Keratinocyte (primary cell): ENCODE measurements at regions not wholly inside any gene's neighbourhood (a gene's known extent, or its start where the extent isn't known, plus 50 kb on each side); places are given as distances from the start of the nearest gene placed in this dataset.

Source experiments
- DNase-seq: peaks from one replicate; pipeline ENCODE4 v3.0.0-alpha.2; 2011; ENCODE audit warnings: low read depth, missing footprints, low spot score
- FAIRE-seq: peaks from 2 replicates; lab custom pipeline; 2011; peaks lifted over from hg19 to GRCh38; lab: Jason Lieb, UNC
- H2AFZ ChIP-seq: 2 replicates; pipeline ENCODE4 v1.6.0; 2012; ENCODE audit warnings: low read length, control low read depth, inconsistent platforms; ENCODE audit not compliant: control insufficient read depth
- H3K27ac ChIP-seq: 2 replicates; pipeline ENCODE4 v1.5.1; 2011; ENCODE audit warnings: low read length; ENCODE audit not compliant: control insufficient read depth, insufficient read depth
- H3K27me3 ChIP-seq: 3 replicates; pipeline ENCODE4 v1.6.0; 2011; ENCODE audit warnings: low read length; ENCODE audit not compliant: control insufficient read depth, insufficient read depth; ENCODE audit errors: extremely low read depth
- H3K36me3 ChIP-seq, 2 experiments: 2 replicates in 1 of 2; 3 replicates in 1 of 2; pipeline ENCODE4 v1.5.1; 2011; ENCODE audit warnings: low read length in 2 of 2, mild to moderate bottlenecking in 1 of 2; ENCODE audit not compliant: control insufficient read depth in 2 of 2, insufficient read depth in 2 of 2; ENCODE audit errors: extremely low read depth in 1 of 2
- H3K4me1 ChIP-seq: 3 replicates; pipeline ENCODE4 v1.5.1; 2011; ENCODE audit warnings: low read length; ENCODE audit not compliant: control insufficient read depth, insufficient read depth; ENCODE audit errors: extremely low read depth
- H3K4me2 ChIP-seq: 3 replicates; pipeline ENCODE4 v1.6.0; 2011; ENCODE audit warnings: low read depth, low read length; ENCODE audit not compliant: control insufficient read depth, insufficient read depth; ENCODE audit errors: extremely low read depth
- H3K4me3 ChIP-seq, 3 experiments: fragments of 200-600 bp in 1 of 3; sonication (generic) in 1 of 3; 2 replicates in 2 of 3; 3 replicates in 1 of 3; pipeline ENCODE4 v1.5.1; 2011 to 2016; ENCODE audit warnings: low read length in 3 of 3, mild to moderate bottlenecking in 3 of 3, control low read depth in 2 of 3, inconsistent platforms in 1 of 3, low read depth in 1 of 3, mixed read lengths in 1 of 3, mixed run types in 1 of 3, moderate library complexity in 1 of 3; ENCODE audit not compliant: control insufficient read depth in 2 of 3, insufficient read depth in 2 of 3; ENCODE audit errors: extremely low read depth in 1 of 3
- H3K79me2 ChIP-seq: 2 replicates; pipeline ENCODE4 v1.6.0; 2012; ENCODE audit warnings: low read length; ENCODE audit not compliant: control insufficient read depth, insufficient read depth
- H3K9ac ChIP-seq: 3 replicates; pipeline ENCODE4 v1.6.0; 2011; ENCODE audit warnings: low read length; ENCODE audit not compliant: control insufficient read depth, insufficient read depth; ENCODE audit errors: extremely low read depth
- H3K9me1 ChIP-seq: 3 replicates; pipeline ENCODE4 v1.6.0; 2011; ENCODE audit warnings: low read length; ENCODE audit not compliant: control insufficient read depth, insufficient read depth; ENCODE audit errors: extremely low read depth
- H3K9me3 ChIP-seq: 2 replicates; pipeline ENCODE4 v1.5.1; 2012; ENCODE audit warnings: low read depth, low read length; ENCODE audit not compliant: control insufficient read depth
- H4K20me1 ChIP-seq: 3 replicates; pipeline ENCODE4 v1.6.0; 2011; ENCODE audit warnings: low read length; ENCODE audit not compliant: control insufficient read depth, insufficient read depth; ENCODE audit errors: extremely low read depth
- CTCF ChIP-seq, 3 experiments: IDR thresholded peaks in 1 of 3; conservative IDR thresholded peaks in 1 of 3; optimal IDR thresholded peaks in 1 of 3; 2 replicates in 2 of 3; 3 replicates in 1 of 3; pipeline versions ENCODE3 to v1.5.1; 2011; ENCODE audit warnings: low read length in 3 of 3, mild to moderate bottlenecking in 3 of 3, moderate library complexity in 2 of 3, control low read depth in 1 of 3, inconsistent platforms in 1 of 3; ENCODE audit not compliant: insufficient read depth in 2 of 3; ENCODE audit errors: extremely low read depth in 1 of 3
- EZH2 ChIP-seq: IDR thresholded peaks from one replicate; pipeline ENCODE4 v1.6.1; 2012; ENCODE audit warnings: inconsistent platforms, mild to moderate bottlenecking, low read length, moderate library complexity
- dilution Hi-C: fragments of 300-500 bp; cut with MboI; formaldehyde crosslinking; loops from one replicate; pipeline ENCODE4 v1.7.0; 2020; ENCODE audit warnings: low sequenced_read_pairs; ENCODE audit not compliant: extremely low pct_ligation_motif_present

- Histone ChIP-seq H3K9me3 (no peaks in the 10 kb centered on the region), H3K79me2 (no peaks in the 10 kb centered on the region), H3K4me1 (no peaks in the 10 kb centered on the region), H4K20me1 (no peaks in the 10 kb centered on the region), H3K36me3 (no peaks in the 10 kb centered on the region), H3K27ac (no peak overlapping the region), H3K9ac (no peak overlapping the region), H3K4me3 (no peak overlapping the region), H3K9me1 (no peaks in the 10 kb centered on the region), H2AFZ (no peak overlapping the region), H3K4me2 (no peak overlapping the region), H3K27me3 (no peaks in the 10 kb centered on the region)
- dilution Hi-C loops = no loop called here
- DNase-seq (no peak), FAIRE-seq (no peak)
- TF ChIP-seq CTCF (optimal IDR thresholded peaks at IDR 0.05 in 1 of 3, IDR thresholded peaks at IDR 0.05 in 1 of 3, conservative IDR thresholded peaks at IDR 0.05 in 1 of 3; ENCODE audit: extremely low read depth in 1 of 3, insufficient read depth in 2 of 3, low read length in 3 of 3) = no peak
- TF ChIP-seq EZH2 = no peak
Observed at GRCh38 chr4:149901128-149901527, 85.5 kb upstream of the IQCM start.

DNA sequence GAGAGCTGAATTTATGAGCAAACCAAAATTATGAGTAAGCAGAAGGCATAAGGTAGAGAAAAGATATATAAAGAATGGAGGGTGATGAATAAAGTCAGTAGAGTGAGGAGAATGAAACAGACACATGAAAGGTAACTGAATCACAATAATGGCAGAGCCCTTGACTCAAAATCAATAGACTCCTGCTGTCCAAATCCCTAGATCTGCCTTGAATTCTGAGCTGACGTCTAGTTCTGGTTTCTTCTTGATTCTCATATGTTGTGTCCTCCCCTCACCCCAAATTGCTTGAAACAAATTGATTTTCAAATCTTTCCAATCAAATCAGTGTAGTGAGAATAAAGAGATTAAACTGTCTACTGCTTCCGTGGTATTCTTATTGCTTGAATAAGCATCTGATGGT, 86.6 kb upstream of the IQCM start:
- Histone ChIP-seq H4K20me1 (no peaks in the 10 kb centered on the region), H3K4me2 (no peak overlapping the region), H3K27ac (no peak overlapping the region), H3K27me3 (no peaks in the 10 kb centered on the region), H3K4me3 (no peak overlapping the region), H2AFZ (no peak overlapping the region), H3K9me1 (no peaks in the 10 kb centered on the region), H3K79me2 (no peaks in the 10 kb centered on the region), H3K4me1 (no peaks in the 10 kb centered on the region), H3K9me3 (no peaks in the 10 kb centered on the region), H3K9ac (no peak overlapping the region), H3K36me3 (no peaks in the 10 kb centered on the region)
- dilution Hi-C loops = no loop called here
- FAIRE-seq (no peak), DNase-seq (no peak)
- TF ChIP-seq CTCF (optimal IDR thresholded peaks at IDR 0.05 in 1 of 3, IDR thresholded peaks at IDR 0.05 in 1 of 3, conservative IDR thresholded peaks at IDR 0.05 in 1 of 3; ENCODE audit: extremely low read depth in 1 of 3, insufficient read depth in 2 of 3, low read length in 3 of 3) (no peak), EZH2 (no peak)
